ENCODE measurements at regions not wholly inside any gene's neighbourhood (a gene's known extent, or its start where the extent isn't known, plus 50 kb on each side); places are given as distances from the start of the nearest gene placed in this dataset.

- TF ChIP-seq E2F5 (CRISPR knock-in tag; IDR thresholded peaks at IDR 0.05) (no peak), JAZF1 (CRISPR knock-in tag; IDR thresholded peaks at IDR 0.05) (no peak), USF2 (CRISPR knock-in tag; IDR thresholded peaks at IDR 0.05) (no peak), ELF4 (CRISPR knock-in tag; IDR thresholded peaks at IDR 0.05; ENCODE audit: low read depth) (no peak), CTCF (IDR thresholded peaks at IDR 0.05) (no peak), NR2C2 (CRISPR knock-in tag; IDR thresholded peaks at IDR 0.05) (no peak), CREB1 (CRISPR knock-in tag; IDR thresholded peaks at IDR 0.05) (no peak), OVOL2 (CRISPR knock-in tag; IDR thresholded peaks at IDR 0.05; ENCODE audit: borderline replicate concordance) (no peak), ESRRA (CRISPR knock-in tag; IDR thresholded peaks at IDR 0.05; ENCODE audit: borderline replicate concordance) (no peak)
- TF ChIP-seq, protein P1, sequence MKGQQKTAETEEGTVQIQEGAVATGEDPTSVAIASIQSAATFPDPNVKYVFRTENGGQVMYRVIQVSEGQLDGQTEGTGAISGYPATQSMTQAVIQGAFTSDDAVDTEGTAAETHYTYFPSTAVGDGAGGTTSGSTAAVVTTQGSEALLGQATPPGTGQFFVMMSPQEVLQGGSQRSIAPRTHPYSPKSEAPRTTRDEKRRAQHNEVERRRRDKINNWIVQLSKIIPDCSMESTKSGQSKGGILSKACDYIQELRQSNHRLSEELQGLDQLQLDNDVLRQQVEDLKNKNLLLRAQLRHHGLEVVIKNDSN (CRISPR knock-in tag; IDR thresholded peaks at IDR 0.05), result no peak
Measured at GRCh38 chr1:38334930-38335592, 288.5 kb upstream of the POU3F1 start.

All from WTC11 (cell line).